HG03457 (cell line): ENCODE measurements at regions not wholly inside any gene's neighbourhood (a gene's known extent, or its start where the extent isn't known, plus 50 kb on each side); places are given as distances from the start of the nearest gene placed in this dataset.
"Not testable (repeated sequence)": the region's sequence is repeated elsewhere in the genome, so short reads cannot be mapped to it uniquely, and the experiment has no call there.

Source experiments
- ATAC-seq: cut with Tn5 transposase; IDR thresholded peaks from one replicate; pipeline ENCODE4 v1.9.1; 2021; ENCODE audit warnings: moderate number of reproducible peaks; ENCODE audit not compliant: unreplicated experiment

- no peak for ATAC-seq
Measured at GRCh38 chr7:118878336-118878735, 653.8 kb downstream of the ANKRD7 start.

DNA sequence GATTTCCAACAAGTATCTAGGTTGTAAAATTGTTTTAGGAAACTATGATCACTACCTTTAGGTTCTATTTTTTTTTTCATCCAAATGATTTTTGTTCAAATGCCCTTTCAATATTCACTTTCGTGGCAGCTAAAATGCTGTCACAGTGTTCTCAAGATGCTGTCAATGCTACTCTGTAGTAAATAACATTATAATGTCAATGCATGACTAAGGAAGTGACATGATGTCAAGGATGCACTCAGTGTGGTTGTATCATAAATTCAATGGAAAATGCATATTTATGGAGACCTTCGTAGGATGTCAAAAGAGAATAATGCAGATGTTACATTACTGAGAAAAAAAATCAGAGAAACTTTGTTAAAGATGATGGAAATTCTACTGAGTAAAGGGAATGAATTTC, 673.8 kb downstream of the ANKRD7 start:
- ATAC-seq = no peak

DNA sequence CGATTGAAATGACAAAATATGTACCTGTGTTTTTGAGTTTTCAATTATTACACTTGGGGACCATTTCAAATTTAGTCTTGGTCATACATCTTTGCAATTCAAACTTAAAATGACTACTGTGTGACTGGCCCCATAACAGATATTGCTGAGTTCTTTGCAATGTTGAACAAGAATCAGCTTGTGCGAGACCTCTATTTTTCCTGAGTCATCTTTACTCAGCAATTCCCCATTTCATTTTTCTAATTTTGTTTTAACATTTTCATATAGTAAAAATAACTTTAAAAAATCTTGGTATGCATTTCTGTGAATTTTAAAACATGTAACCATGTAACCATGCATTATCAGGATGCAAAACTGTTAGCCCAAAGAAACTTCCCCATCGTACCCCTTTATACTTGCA, 678.1 kb downstream of the ANKRD7 start:
- ATAC-seq = no peak

- ATAC-seq = no peak
Measured at GRCh38 chr7:118907911-118908527, 683.5 kb downstream of the ANKRD7 start.

- not testable (repeated sequence) for ATAC-seq
Measured at GRCh38 chr7:118916120-118916519, 691.6 kb downstream of the ANKRD7 start.

DNA sequence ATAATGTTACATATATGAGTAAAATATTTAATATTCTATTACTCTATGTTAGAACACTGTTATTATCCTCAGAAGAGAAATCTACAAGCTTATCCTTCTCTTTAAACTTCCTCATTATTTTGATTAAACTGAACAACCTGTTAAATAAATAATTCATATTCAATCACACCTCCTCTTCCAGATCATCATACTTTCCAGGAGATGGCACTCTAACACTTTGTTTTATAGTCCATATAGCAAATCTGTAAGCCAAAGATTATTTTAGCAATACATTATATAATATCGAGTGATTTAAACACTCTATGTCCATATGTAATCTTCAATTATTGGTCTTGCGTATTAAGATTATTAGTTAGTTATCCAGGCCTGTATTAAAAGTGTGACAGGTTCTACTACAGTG, 694.1 kb downstream of the ANKRD7 start:
- ATAC-seq = no peak

DNA sequence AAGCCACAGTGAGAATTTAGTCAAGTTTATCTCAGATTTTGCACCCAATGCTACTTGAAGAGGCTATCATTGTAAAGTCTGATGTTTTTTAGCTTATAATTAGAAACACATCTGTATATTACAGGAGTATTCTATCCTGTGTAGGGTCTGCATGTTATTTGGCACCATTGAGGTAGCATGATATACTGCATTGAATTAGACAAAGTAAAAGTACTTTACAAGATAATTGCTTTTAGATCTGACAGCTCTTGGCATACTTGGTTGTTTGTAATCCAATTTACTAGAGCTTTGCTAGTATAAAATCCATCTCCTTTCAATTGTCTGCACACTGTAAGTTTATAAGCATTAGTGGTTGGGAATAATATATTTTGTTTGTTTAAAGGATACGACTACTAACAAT, 714.3 kb downstream of the ANKRD7 start:
- no peak for ATAC-seq

- no peak for ATAC-seq
Measured at GRCh38 chr7:118944271-118944670, 719.8 kb downstream of the ANKRD7 start.

DNA sequence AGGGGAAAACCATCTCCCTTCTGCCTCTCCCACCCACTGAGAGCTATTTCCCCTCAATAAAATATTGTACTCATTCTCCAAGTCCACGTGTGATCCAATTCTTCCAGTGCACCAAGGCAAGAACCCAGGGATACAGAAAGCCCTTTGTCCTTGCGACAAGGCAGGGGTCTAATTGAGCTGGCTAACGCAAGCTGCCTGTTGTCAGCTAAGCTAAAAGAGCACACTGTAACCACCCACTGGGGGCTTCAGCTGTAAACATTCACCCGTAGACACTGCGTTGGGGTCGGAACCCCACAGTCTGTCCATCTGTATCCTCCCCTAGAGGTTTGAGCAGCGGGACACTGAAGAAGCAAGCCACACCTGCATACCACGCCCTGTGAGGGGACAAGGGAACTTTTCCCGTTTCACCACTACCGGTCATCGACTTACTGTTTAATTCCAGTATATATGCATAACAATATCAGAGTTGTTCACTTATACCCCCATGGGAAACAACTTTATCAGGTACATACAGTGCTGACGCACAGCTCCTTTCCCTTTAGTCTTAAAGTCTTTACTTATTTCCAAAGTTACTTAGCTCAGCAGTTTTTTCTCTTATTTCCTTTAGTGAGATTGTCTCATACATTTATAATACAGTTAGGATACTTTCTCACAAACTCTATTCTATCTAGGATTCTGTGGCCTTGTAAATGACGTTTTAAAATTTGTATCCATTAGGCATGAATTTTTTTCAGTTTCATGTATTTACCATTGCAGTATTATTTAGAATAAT, 721.6 kb downstream of the ANKRD7 start:
- ATAC-seq = no peak

DNA sequence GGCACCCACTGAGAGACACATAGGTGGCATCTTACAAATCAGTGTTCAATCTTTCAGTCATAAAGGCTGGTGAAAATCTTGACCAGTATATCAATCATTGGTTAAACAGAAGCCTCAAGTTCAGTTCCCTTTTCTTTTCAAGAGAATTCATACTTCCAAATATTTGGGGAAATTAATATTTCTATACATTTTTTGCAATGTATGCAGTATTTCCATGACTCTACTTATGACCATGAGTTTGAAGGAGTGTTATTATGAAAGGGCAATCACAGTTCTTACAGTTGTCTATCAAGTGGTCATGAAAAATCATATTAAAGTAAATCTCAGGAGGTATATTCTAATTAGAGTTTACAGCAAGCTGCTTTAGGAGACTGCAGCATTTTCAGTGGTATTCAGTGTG, 724.0 kb downstream of the ANKRD7 start:
- ATAC-seq = no peak

DNA sequence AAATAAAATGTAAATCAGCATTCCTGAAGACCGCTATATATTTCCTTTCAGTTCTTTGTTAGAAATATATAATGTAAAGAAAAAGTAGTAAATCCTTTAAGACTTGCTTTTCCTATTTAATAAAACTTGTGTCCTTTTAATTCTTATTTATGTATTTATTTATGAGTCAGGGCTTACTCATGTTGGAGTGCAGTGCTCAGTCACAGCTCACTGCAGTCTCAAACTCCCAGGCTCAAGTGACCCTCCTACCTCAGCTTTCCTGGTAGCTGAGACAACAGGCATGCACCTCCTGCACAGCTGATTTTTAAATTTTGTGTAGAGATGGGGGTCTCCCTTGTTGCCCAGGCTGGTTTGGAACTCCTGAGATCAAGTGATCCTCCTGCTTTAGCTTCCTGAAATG, 724.5 kb downstream of the ANKRD7 start:
- ATAC-seq = no peak

DNA sequence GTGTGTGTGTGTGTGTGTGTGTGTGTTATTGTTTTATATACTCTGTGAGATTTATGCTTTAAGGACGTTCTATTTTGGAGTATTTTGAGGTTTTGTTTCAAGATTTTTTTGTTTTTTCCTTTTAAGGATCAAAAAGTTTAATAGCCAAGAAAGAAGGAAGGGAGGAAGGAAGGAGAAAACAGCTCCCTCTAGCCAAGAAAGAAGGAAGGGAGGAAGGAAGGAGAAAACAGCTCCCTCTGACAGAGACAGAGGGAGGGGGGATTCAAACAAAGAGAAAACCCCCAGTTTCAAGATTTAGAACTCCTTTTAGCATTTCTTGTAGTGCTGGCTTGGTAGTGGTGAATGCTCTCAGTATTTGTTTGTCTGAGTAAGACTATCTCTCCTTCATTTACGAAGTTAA, 731.8 kb downstream of the ANKRD7 start:
- ATAC-seq = not testable (repeated sequence)

DNA sequence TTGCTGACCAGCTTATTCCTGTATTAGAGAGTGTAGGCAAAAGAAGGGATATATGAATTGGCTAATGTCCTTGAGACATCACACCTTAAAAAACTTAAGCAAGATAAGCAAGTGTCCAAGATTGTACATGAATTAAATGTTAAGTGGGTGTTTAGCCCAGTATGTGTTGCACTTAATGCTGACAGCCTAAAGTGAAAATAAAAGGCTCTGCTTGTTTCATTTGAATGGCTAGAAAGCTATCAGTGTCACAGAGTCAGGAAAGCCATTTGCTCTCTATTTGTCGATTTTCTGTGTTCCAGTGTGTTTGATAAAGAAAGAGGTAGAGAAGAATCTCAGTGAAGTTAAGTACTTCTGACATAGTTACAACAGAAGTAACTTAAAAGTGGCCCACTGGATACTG, 744.9 kb downstream of the ANKRD7 start:
- ATAC-seq = no peak

GRCh38 chr7:118971706-118972105, 747.2 kb downstream of the ANKRD7 start:
- no peak for ATAC-seq

DNA sequence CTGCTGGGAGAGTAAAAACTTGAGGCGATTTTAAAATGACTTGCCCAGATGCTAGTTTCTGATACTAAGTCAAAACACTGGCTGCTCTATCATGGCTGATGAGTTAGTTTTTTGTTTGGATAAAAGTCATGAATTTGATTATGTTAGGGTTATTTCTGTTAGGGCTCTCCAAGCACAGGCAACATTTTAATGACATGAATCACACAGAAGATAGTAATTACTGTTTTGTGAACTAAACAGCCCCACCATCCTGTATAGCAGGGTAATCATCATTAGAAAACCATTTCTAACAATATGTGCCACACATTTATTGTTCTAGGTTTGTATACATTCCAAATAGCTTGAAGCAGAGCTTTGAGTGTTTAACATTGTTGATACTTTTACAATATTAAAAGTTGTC, 750.3 kb downstream of the ANKRD7 start:
- ATAC-seq = no peak

- no peak for ATAC-seq
Measured at GRCh38 chr7:118995350-118995749, 770.8 kb downstream of the ANKRD7 start.

DNA sequence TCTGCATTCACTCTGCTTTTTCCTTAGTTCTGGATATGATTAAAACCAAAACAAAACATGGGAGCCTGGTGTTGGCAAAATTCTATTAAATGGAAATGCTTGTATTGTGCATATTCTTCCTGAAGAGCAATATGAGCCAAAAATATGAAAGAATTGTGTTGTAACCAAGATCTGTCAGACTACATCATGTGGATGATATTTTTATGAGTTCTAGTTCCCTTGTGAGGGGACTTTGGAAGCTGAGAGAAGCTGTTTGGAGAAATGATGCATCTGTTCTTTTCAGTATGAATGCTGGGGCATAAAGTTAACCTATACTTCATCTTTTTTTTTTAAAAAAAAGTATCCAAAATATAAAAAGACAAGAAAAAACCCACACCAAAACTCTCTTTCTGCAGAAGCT, 782.7 kb downstream of the ANKRD7 start:
- no peak for ATAC-seq

GRCh38 chr7:119010635-119011034, 786.1 kb downstream of the ANKRD7 start:
- ATAC-seq = no peak

DNA sequence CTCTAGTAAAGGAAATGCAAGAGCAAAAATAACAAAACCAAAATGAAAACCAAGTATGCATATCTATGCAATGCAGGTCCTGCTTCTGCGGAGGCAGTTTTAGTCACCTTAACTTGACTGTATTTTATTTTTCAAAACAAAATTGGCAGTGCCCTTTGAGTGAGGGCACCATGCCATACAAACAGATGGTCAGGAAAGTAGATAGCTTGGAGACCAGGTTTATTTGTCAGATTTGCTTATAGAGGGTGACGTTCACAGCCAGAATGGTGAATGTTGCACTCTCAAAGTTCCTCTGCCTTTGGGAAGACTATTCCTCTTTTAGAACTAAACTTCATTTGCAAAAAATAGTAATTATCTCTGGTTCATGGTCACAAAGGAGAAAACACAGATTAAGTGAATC, 801.9 kb downstream of the ANKRD7 start:
- ATAC-seq = no peak

GRCh38 chr7:119028736-119029135, 804.2 kb downstream of the ANKRD7 start:
- no peak for ATAC-seq

- not testable (repeated sequence) for ATAC-seq
Measured at GRCh38 chr7:119032136-119032535, 807.6 kb downstream of the ANKRD7 start.

- ATAC-seq = no peak
Measured at GRCh38 chr7:119033641-119034040, 809.1 kb downstream of the ANKRD7 start.

- ATAC-seq = no peak
Measured at GRCh38 chr7:119037941-119038340, 813.4 kb downstream of the ANKRD7 start.
